Left renal pelvis (tissue), 4 donors: ENCODE measurements at regions not wholly inside any gene's neighbourhood (a gene's known extent, or its start where the extent isn't known, plus 50 kb on each side); places are given as distances from the start of the nearest gene placed in this dataset.
"Not testable (repeated sequence)": the region's sequence is repeated elsewhere in the genome, so short reads cannot be mapped to it uniquely, and the experiment has no call there.

Experiments
- DNase-seq, 4 donors: peaks; one replicate each; pipeline ENCODE4 v3.0.0-alpha.2; 2013; ENCODE audit warnings: low read depth in 4 of 4, low spot score in 3 of 4

DNA sequence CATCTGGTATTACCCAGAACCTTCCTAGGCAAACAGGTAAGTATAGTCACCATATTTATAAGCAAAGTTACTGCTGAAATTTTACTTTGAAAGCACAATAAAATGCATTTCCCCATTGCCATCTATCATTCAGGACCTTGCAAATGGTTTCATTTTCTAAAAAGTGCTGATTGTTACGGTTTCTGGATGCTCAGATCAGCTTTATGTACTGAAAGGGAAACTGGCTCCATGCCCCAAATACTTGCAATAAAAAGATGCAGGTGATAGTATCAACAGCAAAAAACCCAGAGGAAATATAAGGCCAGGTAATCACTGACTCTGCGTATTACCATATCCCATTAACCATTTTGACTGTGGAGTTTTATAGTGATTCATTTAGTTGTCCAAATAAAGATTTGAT is 1150.7 kb upstream of the CRIM1 start:
- DNase-seq: no peak

DNA sequence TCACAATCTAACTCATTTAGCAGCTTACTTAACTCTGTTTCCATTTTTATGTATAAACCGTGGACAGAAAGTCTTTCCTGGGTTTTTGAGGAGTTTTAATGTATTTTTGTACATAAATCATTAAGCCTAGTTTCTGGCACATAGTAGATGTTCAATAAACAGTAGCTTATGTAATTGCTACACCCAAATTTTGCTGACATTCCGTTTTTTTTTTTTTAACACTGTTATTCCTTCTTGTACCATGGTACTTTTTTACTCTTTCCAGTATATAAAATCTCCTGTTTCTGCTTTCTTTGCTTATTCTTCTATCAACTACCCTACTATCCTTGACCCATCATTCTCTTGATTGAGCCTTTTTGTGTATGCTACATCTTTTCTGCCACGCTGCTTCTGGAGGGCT is 1151.3 kb upstream of the CRIM1 start:
- no peak for DNase-seq

DNA sequence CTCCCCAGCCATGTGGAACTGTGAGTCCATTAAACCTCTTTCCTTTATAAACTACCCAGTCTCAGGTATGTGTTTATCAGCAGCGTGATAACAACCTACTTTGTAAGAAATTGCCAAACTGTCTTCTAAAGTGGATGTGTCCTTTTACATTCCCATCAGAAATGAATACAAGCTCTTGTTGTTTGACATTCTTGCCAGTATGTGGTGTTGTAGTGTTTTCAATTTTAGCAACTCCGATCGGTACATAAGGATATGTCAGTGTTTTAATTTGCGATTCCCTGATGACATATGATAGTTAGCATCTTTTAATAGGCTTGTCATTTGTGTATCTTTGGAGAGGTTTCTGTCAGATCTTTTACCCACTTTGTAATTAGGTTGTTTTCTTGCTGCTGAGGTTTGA is 1156.3 kb upstream of the CRIM1 start:
- DNase-seq: no peak

DNA sequence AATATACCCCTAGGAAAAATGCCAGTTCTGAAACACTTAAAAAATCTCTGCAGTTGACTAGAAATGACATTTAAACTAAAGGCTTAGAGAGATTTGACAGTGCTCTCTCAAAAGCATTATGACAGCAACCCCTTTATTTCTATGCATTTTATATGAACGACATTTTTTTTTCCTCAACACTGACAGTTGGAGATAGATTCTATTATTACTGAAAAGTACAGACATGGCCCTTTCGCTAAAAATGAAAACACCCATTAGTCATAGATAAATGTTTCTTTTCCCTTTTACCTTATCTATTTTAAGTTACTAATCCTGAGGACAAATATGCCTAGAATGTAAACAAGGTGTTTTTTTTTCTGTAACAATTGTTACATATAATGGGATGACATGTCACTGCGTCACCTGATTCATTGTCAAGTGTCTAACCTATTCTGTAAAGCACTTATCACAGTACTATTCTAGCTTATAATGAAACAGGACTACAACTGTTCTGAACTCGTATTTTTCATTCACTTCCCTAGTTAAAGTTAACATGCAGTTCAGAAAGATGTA is 1169.6 kb upstream of the CRIM1 start:
- no peak for DNase-seq

DNA sequence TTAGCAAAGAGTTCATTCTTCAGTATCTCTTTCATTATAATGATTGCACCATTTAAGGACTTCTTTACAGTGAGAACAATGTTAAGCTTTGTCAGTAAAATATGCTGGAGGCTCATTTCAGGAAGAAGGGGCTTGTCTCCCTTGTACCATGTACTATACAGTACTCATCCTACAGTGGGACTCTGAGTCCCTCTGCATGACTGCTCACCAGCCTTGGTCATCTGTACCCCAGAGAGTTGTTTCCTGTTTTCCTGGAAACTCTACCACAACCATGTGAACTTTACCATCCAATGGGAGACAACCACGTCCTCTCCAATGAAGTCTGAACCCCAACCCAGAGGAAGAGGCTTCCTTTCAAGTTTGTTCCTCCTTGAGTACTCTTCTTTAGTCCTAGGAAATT is 1171.1 kb upstream of the CRIM1 start:
- no peak for DNase-seq

DNA sequence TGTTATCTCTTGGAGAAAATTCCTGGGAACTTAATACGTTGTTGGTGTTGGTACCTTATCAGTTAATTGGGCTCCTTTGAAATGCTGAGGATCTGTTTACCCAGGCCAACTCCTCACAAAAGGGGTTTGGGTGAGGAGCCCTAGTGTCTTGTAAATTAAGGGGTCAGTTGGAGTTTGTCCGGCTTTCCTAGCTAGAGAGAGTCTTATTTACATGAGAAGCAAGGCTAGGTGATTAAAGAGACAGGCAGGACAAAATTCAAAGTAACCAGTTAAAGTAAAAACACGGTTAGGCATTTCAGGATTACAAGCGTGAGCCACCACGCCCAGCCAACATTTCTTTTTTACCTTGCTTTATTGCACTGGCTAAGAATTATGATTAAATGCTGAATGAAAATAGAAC is 1178.9 kb upstream of the CRIM1 start:
- DNase-seq: not testable (repeated sequence)

DNA sequence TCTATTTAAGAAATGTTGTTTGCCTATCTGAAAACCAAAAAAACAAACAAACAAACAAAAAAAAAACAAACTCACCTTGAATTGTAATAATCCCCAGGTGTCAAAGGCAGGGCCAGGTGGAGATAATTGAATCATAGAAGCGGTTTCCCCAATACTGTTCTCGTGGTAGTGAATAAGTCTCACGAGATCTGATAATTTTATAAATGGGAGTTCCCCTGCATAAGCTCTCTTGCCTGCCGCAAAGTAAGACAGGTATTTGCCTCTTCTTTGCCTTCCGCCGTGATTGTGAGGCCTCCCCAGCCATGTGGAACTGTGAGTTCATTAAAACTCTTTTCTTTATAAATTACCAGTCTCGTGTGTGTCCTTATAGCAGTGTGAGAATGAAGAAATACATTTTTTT is 1180.7 kb upstream of the CRIM1 start:
- DNase-seq: no peak

DNA sequence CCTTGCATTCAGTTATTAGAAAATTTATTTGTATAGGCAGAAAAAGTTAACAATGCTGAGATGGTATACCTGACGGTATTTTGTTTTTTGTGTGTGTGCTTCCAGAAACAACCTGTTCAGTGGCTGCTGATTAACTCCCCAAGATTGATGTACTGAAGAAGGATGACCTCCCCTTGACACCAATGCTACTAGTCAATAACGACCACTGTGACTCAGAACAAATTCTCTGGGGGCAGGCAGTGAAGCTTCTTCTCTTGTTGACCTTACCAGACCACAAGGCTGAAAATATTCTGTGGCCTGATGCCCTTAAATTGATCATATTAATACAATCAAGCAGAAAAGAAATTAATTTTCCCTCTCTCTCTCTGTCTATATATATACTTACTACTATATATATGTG is 1182.9 kb upstream of the CRIM1 start:
- DNase-seq: no peak

DNA sequence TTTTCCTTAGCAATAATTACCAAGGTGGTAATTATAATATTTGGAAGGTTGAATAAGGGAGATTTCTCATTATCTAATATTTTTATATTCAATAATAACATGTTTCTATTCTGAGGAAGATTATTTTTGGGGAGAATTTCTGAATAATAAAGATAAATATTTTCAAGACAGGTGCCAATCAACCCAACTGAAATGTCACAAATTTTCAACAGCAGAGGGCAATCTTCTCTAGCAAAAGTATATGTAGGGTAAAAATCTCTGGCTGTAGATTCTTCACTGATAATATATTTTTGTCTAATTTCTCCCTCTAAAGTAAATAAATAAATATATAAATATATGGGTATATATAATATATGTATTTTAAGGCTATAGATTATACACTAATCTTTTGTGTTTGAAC is 1187.2 kb upstream of the CRIM1 start:
- DNase-seq: no peak

DNA sequence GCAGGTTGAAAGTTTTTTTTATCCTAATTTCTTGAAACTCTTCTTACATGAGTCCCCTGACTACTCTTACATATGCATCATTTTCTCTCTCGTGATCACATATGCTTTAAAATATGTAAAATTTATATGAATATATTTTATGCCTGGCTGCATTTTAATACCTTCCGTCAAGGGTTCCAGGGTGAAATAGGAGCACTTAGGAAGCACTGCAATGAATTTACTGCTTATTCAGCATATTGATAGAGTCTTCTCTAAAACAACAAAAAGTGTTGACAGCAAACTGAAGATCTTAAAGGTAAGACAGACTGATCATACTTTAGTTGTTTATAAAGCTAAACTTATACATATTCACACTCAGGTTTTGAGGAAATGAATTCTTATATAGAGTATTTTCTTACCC is 1191.6 kb upstream of the CRIM1 start:
- DNase-seq: no peak

DNA sequence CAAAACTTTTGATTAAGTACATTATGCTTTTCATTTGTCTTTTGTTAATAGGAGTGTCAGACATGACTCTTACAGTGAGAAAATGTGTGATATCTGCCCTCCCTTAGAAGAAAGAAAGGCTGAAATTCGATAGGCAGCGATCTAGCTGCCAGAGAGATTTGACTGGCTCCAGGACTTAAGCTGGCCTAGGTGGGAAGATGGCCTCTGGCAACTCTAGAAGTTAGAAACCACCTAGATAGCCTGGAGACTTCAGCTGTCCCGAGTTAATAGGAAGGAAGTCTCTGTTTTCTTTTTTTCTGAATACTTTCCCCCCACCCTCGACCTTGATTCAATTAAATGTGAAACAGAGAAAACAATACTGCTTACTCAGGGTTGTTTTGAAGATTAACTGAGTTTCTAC is 1194.7 kb upstream of the CRIM1 start:
- DNase-seq: no peak

DNA sequence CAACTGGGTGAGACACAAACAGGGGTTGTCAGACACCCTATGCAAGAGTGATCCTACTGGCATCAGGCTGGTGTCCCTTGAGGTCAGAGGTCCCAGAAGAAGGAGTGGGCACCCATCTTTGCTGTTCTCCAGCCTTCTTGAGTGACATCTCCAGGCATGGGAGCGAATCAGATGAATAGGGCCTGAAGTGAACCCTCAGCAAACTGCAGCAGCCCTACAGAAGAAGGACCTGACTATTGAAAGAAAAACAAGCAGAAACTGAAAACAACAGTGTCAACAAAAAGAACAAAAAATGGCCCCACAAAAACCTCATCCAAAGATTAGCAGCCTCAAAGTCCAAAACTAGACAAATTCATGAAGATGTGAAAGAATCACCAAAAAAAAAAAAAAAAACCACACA is 1229.7 kb upstream of the CRIM1 start:
- no peak for DNase-seq

DNA sequence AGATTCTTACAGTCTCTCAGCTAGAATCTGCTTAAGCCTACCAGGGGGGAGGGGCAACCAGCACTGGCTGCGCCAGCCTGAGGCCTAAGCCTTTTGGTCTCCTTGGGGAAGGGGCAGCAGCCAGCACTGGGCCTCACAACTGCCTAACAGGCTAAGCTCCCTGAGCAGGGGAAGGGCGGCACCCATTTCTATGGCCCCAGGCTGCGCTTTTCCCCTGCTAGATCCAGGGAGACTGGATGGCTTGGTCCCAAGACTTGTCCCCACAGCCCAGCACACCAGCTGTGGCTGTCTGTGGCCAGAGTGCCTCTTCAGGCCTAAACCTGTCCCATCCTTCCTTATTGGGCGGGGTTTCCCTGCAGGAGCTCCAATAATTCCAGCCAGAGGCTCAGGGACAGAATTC is 1230.3 kb upstream of the CRIM1 start:
- no peak for DNase-seq

DNA sequence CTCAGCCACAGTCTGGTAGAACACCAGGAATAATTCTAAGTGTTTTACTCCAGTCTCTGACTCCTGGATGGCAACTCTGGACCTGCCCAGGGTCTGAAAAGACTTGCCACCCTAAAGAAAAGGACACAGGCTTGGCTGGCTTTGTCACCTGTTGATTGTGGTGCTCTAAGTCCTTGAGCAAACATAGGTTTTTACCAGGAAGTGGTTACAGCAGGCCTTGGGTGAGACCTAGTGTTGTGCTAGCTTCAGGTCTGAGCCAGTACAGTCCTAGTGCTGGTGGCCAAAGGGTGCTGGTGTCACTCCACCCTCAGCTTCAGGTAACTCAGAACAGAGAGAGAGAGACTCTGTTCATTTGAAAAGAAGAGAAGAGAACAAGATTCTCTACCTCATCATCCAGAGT is 1239.4 kb upstream of the CRIM1 start:
- DNase-seq: no peak

DNA sequence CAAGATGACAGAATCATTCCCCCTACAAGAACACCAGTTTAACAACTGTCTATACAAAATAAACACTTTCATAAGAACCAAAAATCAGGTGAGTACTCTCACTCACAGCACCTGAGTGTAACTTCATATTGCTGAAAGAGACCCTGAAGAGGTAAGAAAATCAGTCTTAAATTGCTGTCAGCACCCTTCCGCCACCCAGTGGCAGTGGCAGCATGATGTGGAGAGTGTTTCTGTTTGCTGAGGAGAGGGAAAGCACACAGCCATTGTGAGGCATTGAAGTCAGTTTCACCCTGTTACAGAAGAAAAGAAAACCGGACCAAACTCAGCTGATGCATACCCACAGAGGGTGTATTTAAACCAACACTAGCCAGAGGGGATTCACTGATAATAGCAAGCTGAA is 1240.8 kb upstream of the CRIM1 start:
- DNase-seq: no peak

DNA sequence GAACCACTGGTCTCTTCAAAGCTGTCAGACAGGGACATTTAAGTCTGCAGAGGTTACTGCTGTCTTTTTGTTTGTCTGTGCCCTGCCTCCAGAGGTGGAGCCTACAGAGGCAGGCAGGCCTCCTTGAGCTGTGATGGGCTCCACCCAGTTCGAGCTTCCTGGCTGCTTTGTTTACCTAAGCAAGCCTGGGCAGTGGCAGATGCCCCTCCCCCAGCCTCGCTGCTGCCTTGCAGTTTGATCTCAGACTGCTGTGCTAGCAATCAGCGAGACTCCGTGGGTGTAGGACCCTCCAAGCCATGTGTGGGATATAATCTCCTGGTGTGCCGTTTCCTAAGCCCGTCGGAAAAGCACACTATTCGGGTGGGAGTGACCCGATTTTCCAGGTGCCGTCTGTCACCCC is 1243.2 kb upstream of the CRIM1 start:
- not testable (repeated sequence) for DNase-seq

DNA sequence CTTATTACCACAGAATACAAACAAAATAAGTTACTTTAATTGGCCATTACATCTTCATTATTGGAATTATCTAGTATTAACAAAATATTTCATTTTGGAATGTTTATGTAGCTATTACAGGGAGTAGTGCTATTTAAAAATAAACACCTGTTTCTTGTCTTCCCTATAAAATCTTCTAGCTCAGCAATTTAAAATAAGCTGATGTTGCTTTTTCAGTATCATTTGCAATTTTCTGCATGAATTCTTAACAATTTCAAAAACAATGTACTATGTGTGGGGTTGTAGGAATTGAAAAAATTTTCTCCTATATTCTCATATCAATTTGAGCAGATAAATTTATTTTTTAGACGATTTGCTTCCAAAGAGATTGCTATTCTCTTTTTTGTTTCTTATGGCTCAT is 1251.3 kb upstream of the CRIM1 start:
- DNase-seq: no peak

DNA sequence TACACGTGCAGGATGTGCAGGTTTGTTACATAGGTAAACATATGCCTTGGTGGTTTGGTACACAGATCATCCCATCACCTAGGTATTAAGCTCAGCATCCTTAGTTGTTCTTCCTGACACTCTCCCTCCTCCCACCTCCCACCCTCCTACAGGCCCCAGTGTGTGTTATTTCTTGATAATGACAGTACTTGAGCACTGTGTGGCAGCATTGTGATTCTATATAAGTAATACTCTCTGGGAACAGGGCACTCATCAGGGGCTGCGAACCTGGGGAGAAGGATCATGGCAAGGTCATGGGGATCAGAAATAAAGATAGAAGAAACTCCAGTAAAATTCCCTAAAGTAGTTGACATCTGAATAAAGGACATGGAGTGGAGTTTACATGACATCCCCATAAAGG is 1256.2 kb upstream of the CRIM1 start:
- DNase-seq: no peak

DNA sequence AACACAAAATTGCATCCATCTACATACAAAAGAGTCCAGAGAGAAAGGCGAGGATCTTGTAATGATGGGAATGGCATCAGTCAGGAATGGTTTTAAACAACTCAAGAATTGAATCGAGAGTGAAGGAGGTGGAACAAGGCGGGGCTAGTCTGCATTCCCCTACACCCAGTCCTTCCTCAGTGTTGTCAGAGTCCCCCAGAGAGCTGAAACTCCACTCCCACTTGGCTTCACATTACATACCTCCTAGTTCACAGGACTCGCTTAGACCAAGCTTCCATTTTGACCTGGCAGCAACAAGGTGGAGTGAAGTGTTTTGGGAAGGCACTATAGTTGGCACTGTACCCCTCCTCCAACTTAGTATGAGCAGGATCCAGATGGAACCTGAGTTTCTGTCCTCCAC is 1273.5 kb upstream of the CRIM1 start:
- no peak for DNase-seq

DNA sequence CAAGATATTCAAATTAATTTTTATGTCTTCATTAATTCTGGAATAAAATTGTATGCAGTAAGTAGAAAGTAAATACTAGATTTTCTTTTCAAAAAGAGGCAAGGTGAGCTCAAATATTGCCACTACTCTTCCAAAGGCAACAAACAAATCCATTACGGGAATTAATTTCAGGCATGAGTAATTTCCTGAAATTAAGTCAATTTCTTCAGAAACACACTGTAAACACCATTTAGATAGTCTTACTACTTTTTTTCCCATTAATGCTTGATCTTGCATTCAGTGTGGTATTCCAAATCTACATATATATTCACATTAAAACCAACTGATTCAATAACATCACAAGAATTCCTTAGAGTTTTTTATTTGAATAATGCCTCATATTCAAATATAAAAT is 1274.0 kb upstream of the CRIM1 start:
- no peak for DNase-seq

DNA sequence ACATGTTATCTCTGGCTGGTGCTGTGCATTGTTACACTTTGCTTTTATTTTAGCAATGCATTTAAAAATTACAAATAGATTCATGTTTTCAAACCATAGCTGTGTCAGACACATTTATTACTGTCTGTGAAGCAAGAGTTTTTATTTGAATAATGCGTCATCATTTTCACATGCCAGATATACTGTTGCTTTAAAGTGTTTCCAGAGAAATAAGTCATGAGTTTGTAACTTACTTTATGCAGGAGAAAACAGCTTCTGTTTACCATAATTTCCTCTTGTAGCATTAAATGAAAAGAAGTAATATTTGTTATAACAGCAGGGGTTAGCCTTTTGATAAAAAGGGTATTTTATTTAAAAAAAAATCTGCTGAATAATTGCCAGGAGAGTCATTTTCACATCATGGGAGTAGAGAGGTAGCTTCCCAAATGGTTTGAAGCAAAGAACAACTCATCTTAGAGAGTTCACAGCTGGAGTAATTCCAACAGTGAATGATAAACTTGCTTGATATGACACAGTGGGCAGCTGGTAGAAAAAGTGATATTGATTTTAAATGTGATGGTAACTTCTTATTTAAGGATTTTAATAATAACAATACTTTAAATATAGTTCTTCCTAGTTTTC is 1274.5 kb upstream of the CRIM1 start:
- DNase-seq: no peak

DNA sequence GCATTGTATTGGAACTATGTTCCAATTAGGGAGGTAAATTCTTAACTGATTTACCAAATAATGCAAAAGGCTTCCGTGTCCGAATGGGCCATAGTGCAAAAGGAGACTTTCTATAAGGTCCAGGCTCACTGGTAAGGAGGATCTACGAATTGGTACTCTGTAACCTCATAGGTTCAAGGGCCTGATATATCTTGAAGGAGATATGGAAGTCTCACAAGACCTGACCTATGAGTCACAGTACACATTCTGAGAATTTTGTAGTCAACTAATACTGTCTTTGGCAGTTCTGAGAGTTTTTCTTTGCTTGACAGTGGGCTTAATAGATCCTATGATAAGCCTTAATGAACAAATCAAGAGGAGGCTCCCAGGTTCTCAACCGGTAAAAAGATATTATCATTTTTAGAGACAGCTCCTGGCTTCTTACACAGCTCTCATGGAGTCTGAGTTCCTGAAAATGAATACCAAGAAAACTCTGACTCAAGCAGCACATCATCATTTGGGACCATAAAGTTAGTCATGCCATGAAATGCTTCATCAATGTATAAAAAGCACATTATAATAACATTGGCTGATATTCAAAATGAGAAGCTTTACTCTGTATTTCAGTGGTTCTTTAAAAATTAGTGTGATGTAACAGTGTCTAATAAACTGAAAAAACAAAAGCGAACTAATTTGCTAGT is 1275.2 kb upstream of the CRIM1 start:
- no peak for DNase-seq

DNA sequence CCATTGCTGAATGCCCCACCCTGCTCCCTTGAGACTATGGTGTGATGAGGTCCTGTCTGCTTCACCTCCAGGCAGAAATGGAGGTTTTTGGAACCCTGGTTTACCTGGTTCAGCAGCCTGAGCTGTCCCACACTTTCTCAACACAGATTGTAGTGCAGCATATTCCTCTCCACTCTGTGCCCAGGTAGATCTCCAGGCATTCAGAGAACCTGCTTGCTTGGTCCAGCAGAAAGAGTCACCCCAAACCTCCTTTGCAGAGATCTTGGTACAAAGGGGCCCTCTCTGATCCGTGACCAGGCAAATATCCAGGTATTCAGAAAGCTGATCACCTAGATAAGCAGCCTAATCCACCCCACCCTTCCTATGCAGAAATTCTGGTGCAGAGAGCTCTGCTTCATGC is 1288.2 kb upstream of the CRIM1 start:
- DNase-seq: no peak
